Naive thymus-derived CD4-positive, alpha-beta T cell (primary cell): ENCODE measurements at regions not wholly inside any gene's neighbourhood (a gene's known extent, or its start where the extent isn't known, plus 50 kb on each side); places are given as distances from the start of the nearest gene placed in this dataset.

Experiments used
- ATAC-seq: fragments of 150-1000 bp; cut with Tn5 transposase; 2 replicates; pipeline ENCODE4 v1.10.0; 2021; ENCODE audit warnings: mild to moderate bottlenecking, moderate library complexity
- CTCF ChIA-PET: fragments of 350-600 bp; sonication (Branson Sonifier 250); formaldehyde crosslinking; loops from one replicate; lab custom pipeline; 2021; ENCODE audit warnings: antibody characterized with exemption; lab: Charles Lee
- POLR2A ChIA-PET: fragments of 350-600 bp; sonication (Branson Sonifier 250); formaldehyde crosslinking; loops from one replicate; lab custom pipeline; 2021; ENCODE audit warnings: antibody characterized with exemption, inconsistent platforms; lab: Charles Lee
- DNase-seq, 9 donors: peaks; one replicate each; pipeline versions ENCODE4 v3.0.0 to v3.0.0-alpha.2; 2020 to 2022; ENCODE audit warnings: mixed read lengths in 1 of 9
- H3K27ac ChIP-seq: one replicate; pipeline ENCODE4 v1.7.0; 2013; ENCODE audit warnings: mild to moderate bottlenecking, low read depth, low read length, moderate library complexity
- H3K27me3 ChIP-seq, 2 donors: one replicate each; pipeline ENCODE4 v1.7.0; 2013; ENCODE audit warnings: low read length in 2 of 2, mild to moderate bottlenecking in 2 of 2, moderate library complexity in 2 of 2; ENCODE audit not compliant: control insufficient read depth in 2 of 2, insufficient read depth in 2 of 2
- H3K36me3 ChIP-seq, 3 experiments: 1 replicate in 2 of 3; 2 replicates in 1 of 3; pipeline ENCODE4 v1.7.0; 2013; ENCODE audit warnings: low read length in 3 of 3, mild to moderate bottlenecking in 3 of 3, moderate library complexity in 1 of 3; ENCODE audit not compliant: insufficient read depth in 3 of 3, control insufficient read depth in 2 of 3
- H3K4me1 ChIP-seq, 2 donors: one replicate each; pipeline ENCODE4 v1.7.0; 2013; ENCODE audit warnings: low read length in 2 of 2, mild to moderate bottlenecking in 2 of 2, moderate library complexity in 1 of 2; ENCODE audit not compliant: control insufficient read depth in 2 of 2, insufficient read depth in 2 of 2
- H3K4me3 ChIP-seq: 2 replicates; pipeline ENCODE4 v1.7.0; 2013; ENCODE audit warnings: mild to moderate bottlenecking, low read length
- H3K9me3 ChIP-seq, 3 experiments: 1 replicate in 2 of 3; 2 replicates in 1 of 3; pipeline ENCODE4 v1.7.0; 2013; ENCODE audit warnings: low read length in 3 of 3; ENCODE audit not compliant: control insufficient read depth in 2 of 3
- H3K27ac Mint-ChIP-seq, 9 donors: one replicate each; pipeline ENCODE4 v1.8.0; 2020 to 2022; ENCODE audit warnings: mixed read lengths in 9 of 9, mild to moderate bottlenecking in 8 of 9, moderate library complexity in 5 of 9, inconsistent platforms in 2 of 9
- H3K27me3 Mint-ChIP-seq, 5 donors: one replicate each; pipeline ENCODE4 v1.8.0; 2021 to 2022; ENCODE audit warnings: mixed read lengths in 5 of 5, mild to moderate bottlenecking in 1 of 5
- H3K36me3 Mint-ChIP-seq, 5 donors: one replicate each; pipeline ENCODE4 v1.8.0; 2020 to 2022; ENCODE audit warnings: mixed read lengths in 5 of 5, mild to moderate bottlenecking in 3 of 5, inconsistent platforms in 1 of 5
- H3K4me1 Mint-ChIP-seq, 7 donors: one replicate each; pipeline ENCODE4 v1.8.0; 2020 to 2022; ENCODE audit warnings: mixed read lengths in 7 of 7, mild to moderate bottlenecking in 3 of 7, inconsistent platforms in 1 of 7
- H3K4me3 Mint-ChIP-seq, 10 donors: one replicate each; pipeline ENCODE4 v1.8.0; 2020 to 2022; ENCODE audit warnings: mild to moderate bottlenecking in 10 of 10, mixed read lengths in 10 of 10, moderate library complexity in 6 of 10, inconsistent platforms in 2 of 10
- H3K9me3 Mint-ChIP-seq, 11 donors: one replicate each; pipeline ENCODE4 v1.8.0; 2020 to 2022; ENCODE audit warnings: mixed read lengths in 11 of 11, mild to moderate bottlenecking in 4 of 11, inconsistent platforms in 1 of 11, moderate library complexity in 1 of 11
- intact Hi-C, 2 donors: fragments of 100-400 bp; cut with micrococcal nuclease; formaldehyde crosslinking; loops; one replicate each; pipeline ENCODE4 v1.15.1; 2023

DNA sequence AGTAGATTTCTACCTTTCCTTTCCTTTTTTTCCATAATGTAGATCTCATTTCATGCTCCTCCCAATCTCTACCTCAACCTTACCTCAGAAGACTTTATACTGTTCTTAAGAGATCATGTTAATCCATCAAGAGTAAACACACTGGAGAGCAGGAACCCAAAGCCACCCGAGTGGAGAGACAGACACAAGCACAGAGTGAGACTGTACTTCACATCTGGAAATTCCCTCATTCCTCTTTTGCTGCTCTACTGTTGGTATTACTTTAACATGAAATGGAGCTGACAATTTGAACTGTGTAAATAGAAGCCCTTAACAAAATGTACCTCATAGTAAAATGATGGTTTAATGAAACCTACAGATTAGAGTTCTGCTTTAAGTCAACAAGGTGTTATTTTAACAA is 105.7 kb upstream of the RASGEF1B start:
- Histone ChIP-seq H3K27me3 (no peaks in the 10 kb centered on the region), H3K4me1 (no peaks in the 10 kb centered on the region), H3K4me3 (no peak overlapping the region), H3K27ac (no peak overlapping the region), H3K9me3 (no peaks in the 10 kb centered on the region), H3K36me3 (no peaks in the 10 kb centered on the region)
- no peak overlapping the region for H3K27ac Mint-ChIP-seq
- intact Hi-C loops, result loop anchor here in 1 of 2 donors (2.0 kb wide), 1 partner anchor 73 kb away; no protein-coding TSS in a partner anchor
- DNase-seq (no peak), ATAC-seq (no peak)
- ChIA-PET POLR2A (interaction anchor here (0.6 kb wide), 1 partner anchor 25 kb away, joined by 4 read pairs; no protein-coding TSS in a partner anchor), CTCF (no interaction called here)
- H3K4me1 Mint-ChIP-seq, result peaks cover 0 to 2% (median 0%) of the 10 kb centered on the region in 7 donors
- H3K27me3 Mint-ChIP-seq, result peaks cover 0 to 3% (median 0%) of the 10 kb centered on the region in 5 donors
- H3K9me3 Mint-ChIP-seq, result peaks cover 0 to 2% (median 0%) of the 10 kb centered on the region in 11 donors
- H3K36me3 Mint-ChIP-seq, result no peaks in the 10 kb centered on the region
- no peak overlapping the region for H3K4me3 Mint-ChIP-seq

DNA sequence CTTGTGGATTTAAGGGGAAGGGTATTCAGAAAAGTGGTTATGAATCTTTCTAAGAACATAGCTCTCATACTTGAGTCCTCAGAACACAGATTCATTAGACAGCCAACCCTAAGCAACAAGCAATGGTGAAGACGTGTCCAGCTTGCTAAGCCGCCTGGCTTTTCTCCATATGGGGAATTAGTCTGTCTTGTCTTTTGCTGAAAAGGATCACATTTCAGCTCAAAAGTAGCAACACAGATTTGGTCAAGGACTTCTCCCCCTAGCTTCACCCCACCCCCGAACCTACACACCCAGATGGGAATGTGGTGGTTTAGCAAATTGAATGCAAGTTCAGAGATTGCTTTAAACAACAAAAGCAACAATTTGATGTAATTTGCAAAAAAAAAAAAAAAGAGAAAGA is 103.3 kb upstream of the RASGEF1B start:
- DNase-seq (no peak), ATAC-seq (no peak)
- CTCF ChIA-PET, result no interaction called here
- Mint-ChIP-seq H3K4me1 (peaks cover 0 to 2% (median 0%) of the 10 kb centered on the region in 7 donors), H3K36me3 (no peaks in the 10 kb centered on the region), H3K27me3 (peaks cover 0 to 3% (median 0%) of the 10 kb centered on the region in 5 donors), H3K4me3 (no peak overlapping the region), H3K9me3 (no peaks in the 10 kb centered on the region), H3K27ac (no peak overlapping the region)
- no peaks in the 10 kb centered on the region for H3K36me3 ChIP-seq
- H3K4me1 ChIP-seq, result no peaks in the 10 kb centered on the region
- no peaks in the 10 kb centered on the region for H3K27me3 ChIP-seq
- H3K27ac ChIP-seq, result no peak overlapping the region
- no peaks in the 10 kb centered on the region for H3K9me3 ChIP-seq
- POLR2A ChIA-PET, result no interaction called here
- no peak overlapping the region for H3K4me3 ChIP-seq
- intact Hi-C loops, result no loop called here

DNA sequence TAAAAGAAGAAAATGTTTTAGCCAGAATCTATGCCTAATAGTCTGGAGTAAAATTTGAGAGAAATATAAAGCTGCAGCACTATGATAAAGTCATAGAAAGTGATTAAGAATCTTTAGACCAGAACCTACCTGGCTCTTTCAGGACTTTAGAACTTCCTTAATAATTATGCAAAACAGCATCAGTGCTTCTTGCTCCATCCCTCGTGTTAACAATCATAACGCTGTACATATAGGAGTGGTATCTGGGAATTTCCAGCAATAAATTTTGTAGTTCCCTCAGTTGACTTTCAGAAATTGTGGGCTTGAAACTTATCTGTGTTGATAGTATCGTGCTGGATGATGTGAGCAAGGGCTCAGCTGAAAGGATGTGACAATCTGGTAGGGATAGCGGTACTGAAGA is 102.1 kb upstream of the RASGEF1B start:
- ChIA-PET CTCF (no interaction called here), POLR2A (no interaction called here)
- Mint-ChIP-seq H3K4me1 (peaks cover 0 to 2% (median 0%) of the 10 kb centered on the region in 7 donors), H3K4me3 (no peak overlapping the region), H3K9me3 (no peaks in the 10 kb centered on the region), H3K27ac (no peak overlapping the region), H3K27me3 (peaks cover 0 to 3% (median 0%) of the 10 kb centered on the region in 5 donors), H3K36me3 (no peaks in the 10 kb centered on the region)
- no peak overlapping the region for H3K27ac ChIP-seq
- no peak for ATAC-seq
- no peaks in the 10 kb centered on the region for H3K27me3 ChIP-seq
- H3K9me3 ChIP-seq, result no peaks in the 10 kb centered on the region
- intact Hi-C loops, result no loop called here
- no peak for DNase-seq
- no peak overlapping the region for H3K4me3 ChIP-seq
- no peaks in the 10 kb centered on the region for H3K36me3 ChIP-seq
- no peaks in the 10 kb centered on the region for H3K4me1 ChIP-seq

DNA sequence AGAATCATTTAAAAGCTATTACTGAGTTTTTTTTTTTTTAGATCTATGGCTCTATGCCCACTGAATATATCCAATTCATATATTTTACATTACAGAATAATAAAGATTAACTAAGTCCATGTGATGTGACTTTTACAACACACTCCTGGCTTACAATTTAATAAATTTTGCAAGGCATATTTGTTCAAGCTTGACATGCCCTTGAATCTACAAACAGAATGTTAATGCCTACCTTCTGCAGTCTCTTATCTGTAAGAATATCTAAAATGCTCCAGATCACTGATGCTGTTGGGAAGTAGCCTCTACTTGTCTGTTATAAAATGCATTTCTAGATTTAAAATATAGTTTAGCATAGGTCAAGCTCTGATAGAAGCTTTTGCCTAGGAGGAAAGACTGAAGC is 100.7 kb upstream of the RASGEF1B start:
- Mint-ChIP-seq H3K4me1 (peaks cover 0 to 2% (median 0%) of the 10 kb centered on the region in 7 donors), H3K27ac (no peak overlapping the region), H3K27me3 (no peaks in the 10 kb centered on the region), H3K9me3 (no peaks in the 10 kb centered on the region), H3K36me3 (no peaks in the 10 kb centered on the region), H3K4me3 (no peak overlapping the region)
- H3K36me3 ChIP-seq, result no peaks in the 10 kb centered on the region
- H3K9me3 ChIP-seq, result no peaks in the 10 kb centered on the region
- H3K4me3 ChIP-seq, result no peak overlapping the region
- intact Hi-C loops, result no loop called here
- CTCF ChIA-PET, result no interaction called here
- no peaks in the 10 kb centered on the region for H3K27me3 ChIP-seq
- no peak for ATAC-seq
- H3K4me1 ChIP-seq, result no peaks in the 10 kb centered on the region
- POLR2A ChIA-PET, result interaction anchor here (1.0 kb wide), 1 partner anchor 88 kb away, joined by 3 read pairs; no protein-coding TSS in a partner anchor
- no peak for DNase-seq
- no peak overlapping the region for H3K27ac ChIP-seq

DNA sequence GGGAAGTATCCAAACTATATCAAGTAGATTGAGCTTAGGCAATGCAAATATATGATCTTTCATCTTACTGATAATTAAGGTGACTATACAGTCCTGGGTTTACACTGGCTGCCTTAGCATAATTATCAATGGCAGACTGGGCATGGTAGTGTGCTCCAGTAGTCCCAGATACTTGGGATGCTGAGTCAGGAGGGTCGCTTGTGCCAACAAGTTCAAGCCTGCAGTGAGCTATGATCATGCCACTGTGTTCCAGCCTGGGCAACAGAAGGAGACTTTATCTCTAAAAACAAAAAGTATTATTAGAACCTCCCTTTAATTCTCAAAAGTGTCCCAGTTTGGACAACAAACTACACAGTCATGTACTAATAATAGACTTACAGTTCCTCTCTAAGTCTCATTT is 99.4 kb upstream of the RASGEF1B start:
- ChIA-PET CTCF (no interaction called here), POLR2A (no interaction called here)
- Mint-ChIP-seq H3K36me3 (no peaks in the 10 kb centered on the region), H3K4me1 (peaks cover 0 to 4% (median 0%) of the 10 kb centered on the region in 7 donors), H3K27me3 (no peaks in the 10 kb centered on the region), H3K9me3 (no peaks in the 10 kb centered on the region), H3K27ac (no peak overlapping the region), H3K4me3 (no peak overlapping the region)
- Histone ChIP-seq H3K27ac (no peak overlapping the region), H3K9me3 (no peaks in the 10 kb centered on the region), H3K4me3 (no peak overlapping the region), H3K4me1 (no peaks in the 10 kb centered on the region), H3K36me3 (no peaks in the 10 kb centered on the region), H3K27me3 (no peaks in the 10 kb centered on the region)
- DNase-seq (no peak), ATAC-seq (no peak)
- intact Hi-C loops, result no loop called here

DNA sequence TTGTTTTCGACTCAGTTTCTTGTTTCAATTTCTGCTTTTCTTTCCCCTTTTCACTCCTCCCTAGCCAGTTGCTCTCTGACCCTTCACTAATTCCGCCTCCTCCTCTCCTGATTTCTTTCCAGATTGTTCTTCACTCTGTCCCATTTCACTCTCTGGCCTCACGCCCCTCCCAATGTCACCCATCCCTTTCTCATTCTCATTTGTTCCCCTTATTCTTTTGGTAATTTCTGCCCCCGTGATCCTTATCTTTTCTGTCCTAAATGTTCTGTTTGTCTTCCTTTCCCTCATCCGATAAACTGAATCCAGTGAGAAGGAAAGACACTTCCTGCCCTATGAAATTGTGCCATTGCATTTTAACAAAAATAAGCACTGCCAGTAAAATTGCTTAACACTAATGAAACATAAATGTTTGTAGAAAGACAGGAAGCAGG is 94.5 kb upstream of the RASGEF1B start:
- H3K36me3 ChIP-seq, result no peaks in the 10 kb centered on the region
- H3K4me3 Mint-ChIP-seq, result no peak overlapping the region
- intact Hi-C loops, result no loop called here
- H3K4me1 ChIP-seq, result peaks cover 0 to 5% of the 10 kb centered on the region in 2 donors
- no peak for DNase-seq
- no peak overlapping the region for H3K4me3 ChIP-seq
- no peaks in the 10 kb centered on the region for H3K27me3 ChIP-seq
- ChIA-PET POLR2A (no interaction called here), CTCF (no interaction called here)
- H3K9me3 Mint-ChIP-seq, result no peaks in the 10 kb centered on the region
- peak overlapping the region in 3 of 9 donors; percentile 7 to 35 (median 23) for H3K27ac Mint-ChIP-seq
- peaks cover 7 to 13% (median 11%) of the 10 kb centered on the region in 7 donors for H3K4me1 Mint-ChIP-seq
- H3K27me3 Mint-ChIP-seq, result no peaks in the 10 kb centered on the region
- H3K9me3 ChIP-seq, result no peaks in the 10 kb centered on the region
- H3K36me3 Mint-ChIP-seq, result no peaks in the 10 kb centered on the region
- no peak for ATAC-seq
- no peak overlapping the region for H3K27ac ChIP-seq

DNA sequence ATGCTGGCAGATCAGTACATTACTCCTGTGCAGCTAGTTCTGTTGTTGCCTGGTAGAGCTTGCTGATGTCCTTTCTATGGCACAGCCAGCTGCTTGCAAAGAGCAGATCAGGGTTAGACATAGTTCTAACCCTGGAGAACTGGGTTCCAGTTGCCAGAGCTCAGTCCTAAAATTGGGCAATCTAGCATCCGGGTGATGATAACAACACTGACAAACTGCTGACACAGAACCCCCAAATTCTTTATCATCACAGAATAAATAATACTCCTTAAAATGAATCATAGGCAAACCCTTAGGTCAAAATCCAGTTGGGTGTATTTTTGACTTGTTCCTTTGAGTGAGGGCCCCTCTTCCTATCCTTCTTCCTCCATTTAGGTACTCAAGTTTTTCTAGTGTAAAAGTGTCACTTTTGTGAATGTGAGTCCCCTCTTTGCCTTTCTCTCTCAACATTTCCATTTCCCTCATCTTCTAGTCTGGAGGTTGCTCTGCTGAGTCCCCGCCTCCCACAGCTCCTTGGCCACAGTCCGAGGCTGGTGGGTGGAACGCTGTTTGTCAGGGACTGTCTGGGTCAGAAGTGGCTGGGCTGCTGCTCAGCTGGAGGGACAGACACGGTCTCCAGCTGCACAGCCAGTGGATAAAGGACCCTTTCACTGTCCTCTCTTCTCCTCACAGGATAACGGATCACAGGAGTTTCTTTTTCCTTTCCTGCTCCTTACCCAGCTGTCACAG is 93.6 kb upstream of the RASGEF1B start:
- ChIA-PET POLR2A (no interaction called here), CTCF (interaction anchor here (1.0 to 1.5 kb wide), 2 partner anchors 81 to 95 kb away, joined by 3 read pairs; no protein-coding TSS in a partner anchor)
- no peak for DNase-seq
- no peaks in the 10 kb centered on the region for H3K36me3 ChIP-seq
- no peak overlapping the region for H3K27ac ChIP-seq
- H3K4me1 Mint-ChIP-seq, result peaks cover 7 to 14% (median 13%) of the 10 kb centered on the region in 7 donors
- no peaks in the 10 kb centered on the region for H3K36me3 Mint-ChIP-seq
- peak overlapping the region in 2 of 9 donors; percentile 7 to 35 for H3K27ac Mint-ChIP-seq
- H3K4me3 Mint-ChIP-seq, result no peak overlapping the region
- intact Hi-C loops, result no loop called here
- H3K4me3 ChIP-seq, result no peak overlapping the region
- ATAC-seq, result no peak
- H3K4me1 ChIP-seq, result peaks cover 0 to 5% of the 10 kb centered on the region in 2 donors
- H3K27me3 ChIP-seq, result no peaks in the 10 kb centered on the region
- no peaks in the 10 kb centered on the region for H3K27me3 Mint-ChIP-seq
- H3K9me3 ChIP-seq, result no peaks in the 10 kb centered on the region
- no peaks in the 10 kb centered on the region for H3K9me3 Mint-ChIP-seq
